ENCODE measurements at regions not wholly inside any gene's neighbourhood (a gene's known extent, or its start where the extent isn't known, plus 50 kb on each side); places are given as distances from the start of the nearest gene placed in this dataset.

DNA sequence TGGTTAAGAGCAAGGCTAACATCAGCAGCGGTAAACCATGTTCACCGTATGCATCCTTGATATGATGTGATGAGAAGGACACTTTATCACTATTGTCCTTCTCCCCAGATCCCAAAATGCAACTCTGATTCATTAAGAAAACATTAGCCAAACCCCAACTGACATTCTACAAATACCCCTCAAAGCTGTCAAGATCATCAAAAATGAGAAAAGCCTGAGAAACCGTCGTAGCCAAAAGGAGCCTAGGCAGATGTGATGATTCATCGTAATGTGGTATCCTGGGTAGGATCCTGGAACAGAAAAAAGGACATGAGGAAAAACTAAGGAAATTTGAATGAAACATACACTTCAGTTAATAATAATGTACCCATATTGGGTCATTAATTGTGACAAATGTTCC is 67.3 kb upstream of the ST6GAL2 start:
- no peak for TF ChIP-seq CTCF (IDR thresholded peaks at IDR 0.05)
- TF ChIP-seq POLR2A (IDR thresholded peaks at IDR 0.05): no peak
